Neutrophil (primary cell): ENCODE measurements at regions not wholly inside any gene's neighbourhood (a gene's known extent, or its start where the extent isn't known, plus 50 kb on each side); places are given as distances from the start of the nearest gene placed in this dataset.

Experiments used
- H3K27ac ChIP-seq: fragments of 200-600 bp; sonication (generic); 2 replicates; pipeline ENCODE4 v1.5.1; 2016; ENCODE audit warnings: mild to moderate bottlenecking, moderate library complexity
- H3K27me3 ChIP-seq: fragments of 200-600 bp; sonication (generic); 2 replicates; pipeline ENCODE4 v1.6.0; 2016; ENCODE audit warnings: mild to moderate bottlenecking
- H3K36me3 ChIP-seq: fragments of 200-600 bp; sonication (generic); 2 replicates; pipeline ENCODE4 v1.5.1; 2017
- H3K4me1 ChIP-seq, 2 experiments: fragments of 200-600 bp in 1 of 2; sonication (generic) in 1 of 2; 1 replicate in 1 of 2; 2 replicates in 1 of 2; pipeline versions ENCODE4 v1.5.1 to v1.6.1; 2013 to 2016; ENCODE audit warnings: low read depth in 1 of 2, low read length in 1 of 2, mild to moderate bottlenecking in 1 of 2, moderate library complexity in 1 of 2; ENCODE audit not compliant: control insufficient read depth in 1 of 2, insufficient read depth in 1 of 2
- H3K4me3 ChIP-seq, 2 experiments: fragments of 200-600 bp in 1 of 2; sonication (generic) in 1 of 2; 1 replicate in 1 of 2; 2 replicates in 1 of 2; pipeline ENCODE4 v1.5.1; 2013 to 2016; ENCODE audit warnings: low read depth in 1 of 2, low read length in 1 of 2, mild to moderate bottlenecking in 1 of 2, moderate library complexity in 1 of 2
- H3K9me3 ChIP-seq: fragments of 200-600 bp; sonication (generic); 2 replicates; pipeline ENCODE4 v1.5.1; 2016
- TF ChIP-seq, protein P1 (sequence below): fragments of 200-600 bp; sonication (generic); IDR thresholded peaks from 2 replicates; pipeline ENCODE4 v1.5.1; 2016; ENCODE audit warnings: antibody characterized with exemption

GRCh38 chr9:86816366-86816765 lies 130.9 kb downstream of the GAS1 start:
- Histone ChIP-seq H3K27ac (no peak overlapping the region), H3K4me1 (no peaks in the 10 kb centered on the region), H3K27me3 (no peaks in the 10 kb centered on the region), H3K9me3 (no peaks in the 10 kb centered on the region), H3K4me3 (no peak overlapping the region), H3K36me3 (no peaks in the 10 kb centered on the region)
- TF ChIP-seq, protein P1, sequence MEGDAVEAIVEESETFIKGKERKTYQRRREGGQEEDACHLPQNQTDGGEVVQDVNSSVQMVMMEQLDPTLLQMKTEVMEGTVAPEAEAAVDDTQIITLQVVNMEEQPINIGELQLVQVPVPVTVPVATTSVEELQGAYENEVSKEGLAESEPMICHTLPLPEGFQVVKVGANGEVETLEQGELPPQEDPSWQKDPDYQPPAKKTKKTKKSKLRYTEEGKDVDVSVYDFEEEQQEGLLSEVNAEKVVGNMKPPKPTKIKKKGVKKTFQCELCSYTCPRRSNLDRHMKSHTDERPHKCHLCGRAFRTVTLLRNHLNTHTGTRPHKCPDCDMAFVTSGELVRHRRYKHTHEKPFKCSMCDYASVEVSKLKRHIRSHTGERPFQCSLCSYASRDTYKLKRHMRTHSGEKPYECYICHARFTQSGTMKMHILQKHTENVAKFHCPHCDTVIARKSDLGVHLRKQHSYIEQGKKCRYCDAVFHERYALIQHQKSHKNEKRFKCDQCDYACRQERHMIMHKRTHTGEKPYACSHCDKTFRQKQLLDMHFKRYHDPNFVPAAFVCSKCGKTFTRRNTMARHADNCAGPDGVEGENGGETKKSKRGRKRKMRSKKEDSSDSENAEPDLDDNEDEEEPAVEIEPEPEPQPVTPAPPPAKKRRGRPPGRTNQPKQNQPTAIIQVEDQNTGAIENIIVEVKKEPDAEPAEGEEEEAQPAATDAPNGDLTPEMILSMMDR, result no peak

DNA sequence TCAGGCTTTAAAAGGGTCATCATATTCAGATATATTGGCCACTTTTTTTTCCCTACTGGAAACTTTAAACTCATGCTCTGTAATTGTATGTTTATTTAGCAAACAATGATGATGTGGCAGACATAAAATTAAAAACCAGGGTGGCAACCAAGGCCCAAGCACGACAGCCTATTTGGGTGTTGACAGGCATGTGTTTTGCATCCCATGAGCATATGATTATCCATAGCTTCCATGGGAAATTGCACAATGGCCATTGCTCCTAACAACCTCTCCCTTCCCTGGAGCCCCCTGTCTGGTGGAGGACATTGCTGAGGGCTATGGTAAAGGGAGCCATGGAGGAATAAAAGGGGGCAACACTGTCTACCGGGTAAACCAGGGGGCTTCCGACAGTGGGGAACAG lies 134.7 kb downstream of the GAS1 start:
- Histone ChIP-seq H3K27me3 (no peaks in the 10 kb centered on the region), H3K36me3 (no peaks in the 10 kb centered on the region), H3K4me1 (no peaks in the 10 kb centered on the region), H3K27ac (no peak overlapping the region), H3K4me3 (no peak overlapping the region), H3K9me3 (no peaks in the 10 kb centered on the region)
- TF ChIP-seq, protein P1, result no peak

DNA sequence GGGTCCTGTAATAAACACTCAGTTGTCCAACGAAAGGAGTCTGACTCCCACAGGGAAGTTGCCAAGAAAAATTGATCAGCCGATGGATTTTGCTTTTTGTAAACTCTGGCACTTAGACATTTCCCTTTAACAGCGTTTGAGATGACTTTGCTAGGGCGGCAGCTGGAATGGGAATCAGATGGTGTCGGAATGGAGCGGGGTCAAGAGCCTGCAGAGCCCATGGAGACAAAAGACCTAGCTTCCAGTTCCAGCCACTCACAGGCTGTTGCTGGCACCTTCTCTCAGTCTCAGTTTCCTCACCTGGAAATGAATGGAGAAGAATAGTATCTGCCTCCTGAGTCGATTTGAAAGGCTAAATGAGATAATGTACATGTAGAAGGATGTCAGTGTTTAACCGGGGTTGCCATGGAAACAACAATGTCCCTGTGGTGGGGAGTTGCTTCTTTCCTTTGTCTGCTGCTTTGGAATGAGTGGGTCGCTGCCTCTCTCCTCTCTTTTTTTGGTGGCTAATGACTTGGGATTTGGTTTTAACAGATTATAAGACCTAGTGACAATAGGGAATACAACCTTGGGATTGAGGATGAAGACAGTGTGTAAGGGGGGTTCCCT lies 137.4 kb downstream of the GAS1 start:
- Histone ChIP-seq H3K4me1 (no peaks in the 10 kb centered on the region), H3K36me3 (no peaks in the 10 kb centered on the region)
- TF ChIP-seq, protein P1, result no peak

DNA sequence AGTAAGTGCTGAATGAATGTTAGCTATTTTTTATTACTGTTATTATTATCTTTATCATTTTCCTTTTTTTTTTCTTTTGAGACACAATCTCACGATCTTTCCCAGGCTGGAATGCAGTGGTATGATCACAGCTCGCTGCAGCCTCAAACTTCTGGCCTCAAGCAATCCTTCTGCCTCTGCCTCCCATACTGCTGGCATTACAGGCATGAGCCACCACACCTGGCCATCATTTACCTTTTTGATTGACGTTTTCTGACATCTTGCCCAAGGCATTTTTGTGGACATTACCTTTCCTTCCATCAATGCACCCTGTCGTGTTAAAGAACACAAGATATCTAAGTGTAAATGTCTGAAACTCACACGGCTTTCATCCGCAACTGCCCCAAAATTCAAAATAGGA lies 138.2 kb downstream of the GAS1 start:
- H3K4me3 ChIP-seq, result no peak overlapping the region
- no peaks in the 10 kb centered on the region for H3K27me3 ChIP-seq
- H3K4me1 ChIP-seq, result no peaks in the 10 kb centered on the region
- H3K9me3 ChIP-seq, result no peaks in the 10 kb centered on the region
- no peaks in the 10 kb centered on the region for H3K36me3 ChIP-seq
- TF ChIP-seq, protein P1, result no peak
- H3K27ac ChIP-seq, result no peak overlapping the region

More for the DNA sequence above, 137.4 kb downstream of the GAS1 start:
- H3K27ac ChIP-seq, result no peak overlapping the region
- H3K9me3 ChIP-seq, result no peaks in the 10 kb centered on the region
- no peaks in the 10 kb centered on the region for H3K27me3 ChIP-seq
- H3K4me3 ChIP-seq, result no peak overlapping the region

DNA sequence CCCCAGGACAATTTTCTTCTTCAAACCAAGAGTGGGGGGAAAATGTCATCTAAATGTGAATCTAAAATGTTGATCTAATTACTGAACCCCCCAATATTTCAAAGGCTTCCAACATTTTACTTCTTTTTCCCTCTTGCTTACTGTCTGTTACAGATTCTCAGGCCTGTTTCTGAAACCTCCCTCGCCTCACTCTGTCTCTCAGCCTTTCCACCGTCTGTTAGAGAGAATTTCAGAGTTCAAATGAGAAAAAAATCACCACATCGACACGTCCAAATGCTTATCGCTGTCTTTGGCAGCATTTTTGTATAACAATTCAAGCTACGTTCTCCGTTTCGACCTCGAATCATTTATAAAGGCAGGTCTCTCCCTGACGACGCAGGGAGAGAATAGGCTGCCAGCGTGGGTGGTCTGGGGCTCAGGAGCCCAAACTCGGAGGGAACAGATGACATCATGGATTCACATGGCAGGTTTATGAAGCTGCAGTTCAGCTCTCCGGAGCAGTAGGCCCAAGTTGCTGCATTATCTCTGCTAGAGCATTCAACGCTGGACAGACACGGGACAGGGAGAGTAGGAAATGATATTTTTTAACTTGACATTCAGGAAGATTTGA lies 139.8 kb downstream of the GAS1 start:
- H3K4me1 ChIP-seq, result no peaks in the 10 kb centered on the region
- H3K27me3 ChIP-seq, result no peaks in the 10 kb centered on the region
- H3K27ac ChIP-seq, result no peak overlapping the region
- TF ChIP-seq, protein P1, result no peak
- no peak overlapping the region for H3K4me3 ChIP-seq
- no peaks in the 10 kb centered on the region for H3K36me3 ChIP-seq
- H3K9me3 ChIP-seq, result no peaks in the 10 kb centered on the region
